SK-N-SH (cell line): ENCODE measurements at regions not wholly inside any gene's neighbourhood (a gene's known extent, or its start where the extent isn't known, plus 50 kb on each side); places are given as distances from the start of the nearest gene placed in this dataset.

ENCODE experiments used
- CTCF ChIA-PET: fragments of 300-600, 350-600 bp; formaldehyde crosslinking; extraction: SDS; loops from one replicate; lab custom pipeline; 2021; lab: Yijun Ruan, JAX
- POLR2A ChIA-PET: fragments of 350-600 bp; sonication (Branson Sonifier 250); formaldehyde crosslinking; extraction: SDS; loops from one replicate; lab custom pipeline; 2020; ENCODE audit warnings: antibody characterized with exemption, inconsistent platforms; lab: Yijun Ruan, JAX
- DNase-seq: peaks from one replicate; pipeline ENCODE4 v3.0.0; 2012
- H2AFZ ChIP-seq: fragments of 200-600 bp; sonication (generic); 2 replicates; pipeline ENCODE4 v1.8.1; 2016; ENCODE audit warnings: antibody characterized with exemption, mild to moderate bottlenecking, low read depth
- H3F3A ChIP-seq: fragments of 200-600 bp; sonication (generic); replicated peaks from 2 replicates; pipeline ENCODE3; 2016; ENCODE audit warnings: antibody characterized with exemption, mild to moderate bottlenecking; ENCODE audit not compliant: insufficient read depth
- H3K27ac ChIP-seq, 2 experiments: fragments of 200-500 bp in 1 of 2; fragments of 200-600 bp in 1 of 2; sonication (Bioruptor generic) in 1 of 2; sonication (generic), shearing (Covaris generic) in 1 of 2; 2 replicates each; pipeline versions ENCODE4 v1.5.1 to v1.6.1; 2014 to 2016; ENCODE audit warnings: low read depth in 2 of 2, inconsistent platforms in 1 of 2, low read length in 1 of 2, mild to moderate bottlenecking in 1 of 2, mixed read lengths in 1 of 2
- H3K27me3 ChIP-seq: fragments of 200-600 bp; sonication (generic), shearing (Covaris generic); 2 replicates; pipeline ENCODE4 v1.6.1; 2016; ENCODE audit warnings: mixed run types; ENCODE audit not compliant: insufficient read depth
- H3K36me3 ChIP-seq, 2 experiments: fragments of 200-500 bp in 1 of 2; fragments of 200-600 bp in 1 of 2; sonication (Bioruptor generic) in 1 of 2; sonication (generic) in 1 of 2; replicated peaks in 1 of 2; 2 replicates each; pipeline versions ENCODE3 to v1.5.1; 2014 to 2016; ENCODE audit warnings: low read length in 1 of 2, mild to moderate bottlenecking in 1 of 2; ENCODE audit not compliant: insufficient read depth in 2 of 2, control insufficient read depth in 1 of 2
- H3K4me1 ChIP-seq, 2 experiments: fragments of 200-500 bp in 1 of 2; fragments of 200-600 bp in 1 of 2; sonication (Bioruptor generic) in 1 of 2; sonication (generic), shearing (Covaris generic) in 1 of 2; 2 replicates each; pipeline versions ENCODE4 v1.5.1 to v1.6.1; 2014 to 2016; ENCODE audit warnings: low read depth in 1 of 2, low read length in 1 of 2, mixed run types in 1 of 2; ENCODE audit not compliant: insufficient read depth in 2 of 2, control insufficient read depth in 1 of 2
- H3K4me2 ChIP-seq: fragments of 200-600 bp; sonication (generic), shearing (Covaris generic); 2 replicates; pipeline ENCODE4 v1.6.1; 2017; ENCODE audit warnings: mixed run types
- H3K4me3 ChIP-seq, 2 experiments: fragments of 200-500 bp in 1 of 2; fragments of 200-600 bp in 1 of 2; sonication (Bioruptor generic) in 1 of 2; sonication (generic), shearing (Covaris generic) in 1 of 2; 2 replicates each; pipeline versions ENCODE4 v1.5.1 to v1.8.1; 2014 to 2016; ENCODE audit warnings: low read depth in 2 of 2, inconsistent platforms in 1 of 2, low read length in 1 of 2, mild to moderate bottlenecking in 1 of 2, mixed read lengths in 1 of 2, moderate library complexity in 1 of 2
- H3K79me2 ChIP-seq: fragments of 200-600 bp; sonication (generic); 2 replicates; pipeline ENCODE4 v1.8.1; 2017; ENCODE audit warnings: mild to moderate bottlenecking; ENCODE audit not compliant: insufficient read depth
- H3K9ac ChIP-seq: fragments of 200-600 bp; sonication (generic); 2 replicates; pipeline ENCODE4 v1.6.1; 2017; ENCODE audit warnings: mixed run types
- H3K9me2 ChIP-seq: fragments of 200-600 bp; sonication (generic); 2 replicates; pipeline ENCODE4 v1.6.1; 2017; ENCODE audit warnings: mixed run types
- H3K9me3 ChIP-seq: fragments of 200-600 bp; sonication (generic); 2 replicates; pipeline ENCODE4 v1.6.1; 2017; ENCODE audit warnings: mixed run types, mild to moderate bottlenecking, moderate library complexity
- H4K20me1 ChIP-seq: fragments of 200-600 bp; sonication (generic); 2 replicates; pipeline ENCODE4 v1.6.1; 2017; ENCODE audit warnings: mild to moderate bottlenecking, mixed run types; ENCODE audit not compliant: insufficient read depth
- CHD2 ChIP-seq: fragments of 150-350 bp; IDR thresholded peaks from 2 replicates; pipeline ENCODE4 v1.6.1; 2018; ENCODE audit warnings: low read length; ENCODE audit not compliant: partially characterized antibody
- CTCF ChIP-seq: fragments of 200-600 bp; sonication (generic); IDR thresholded peaks from 2 replicates; pipeline ENCODE4 v1.6.1; 2017; ENCODE audit warnings: antibody characterized with exemption, mild to moderate bottlenecking, moderate library complexity
- ELF1 ChIP-seq: IDR thresholded peaks from 2 replicates; pipeline ENCODE4 v1.4.0; 2012
- EP300 ChIP-seq, 2 experiments: IDR thresholded peaks; 2 replicates each; pipeline versions ENCODE4 v1.4.0 to v1.6.1; 2012; ENCODE audit warnings: borderline replicate concordance in 1 of 2, low read depth in 1 of 2, low read length in 1 of 2
- FOXM1 ChIP-seq: IDR thresholded peaks from 2 replicates; pipeline ENCODE4 v1.4.0; 2012; ENCODE audit warnings: low read depth, mild to moderate bottlenecking
- IRF3 ChIP-seq: fragments of 150-350 bp; IDR thresholded peaks from 2 replicates; pipeline ENCODE4 v1.6.1; 2016; ENCODE audit warnings: mild to moderate bottlenecking, low read depth, low read length
- MAX ChIP-seq: IDR thresholded peaks from 2 replicates; pipeline ENCODE4 v1.4.0; 2012; ENCODE audit warnings: low read depth
- MEF2A ChIP-seq: IDR thresholded peaks from 2 replicates; pipeline ENCODE4 v1.4.0; 2012; ENCODE audit warnings: low read depth, borderline replicate concordance
- POLR2AphosphoS5 ChIP-seq: IDR thresholded peaks from 2 replicates; pipeline ENCODE4 v1.6.1; 2012; ENCODE audit warnings: low read depth, low read length
- SIN3A ChIP-seq: IDR thresholded peaks from 2 replicates; pipeline ENCODE4 v1.6.1; 2012; ENCODE audit warnings: low read depth, mild to moderate bottlenecking, low read length, moderate library complexity, borderline replicate concordance
- TCF12 ChIP-seq: IDR thresholded peaks from 2 replicates; pipeline ENCODE4 v1.4.0; 2012
- TEAD4 ChIP-seq: IDR thresholded peaks from 2 replicates; pipeline ENCODE4 v1.4.0; 2012; ENCODE audit warnings: mild to moderate bottlenecking, borderline replicate concordance; ENCODE audit not compliant: insufficient read depth
- USF1 ChIP-seq: IDR thresholded peaks from 2 replicates; pipeline ENCODE4 v1.4.0; 2012; ENCODE audit warnings: low read depth, borderline replicate concordance
- ZBTB33 ChIP-seq: IDR thresholded peaks from 2 replicates; pipeline ENCODE4 v1.4.0; 2012; ENCODE audit warnings: low read depth, borderline replicate concordance
- WGBS: methylation state at CpG from one replicate; pipeline ENCODE4 v1.1.6; 2017; ENCODE audit warnings: low lambda C conversion rate; 5-methylcytosine and 5-hydroxymethylcytosine counted together

GRCh38 chrX:1720836-1721235, 106.0 kb downstream of the ASMT start:
- CTCF ChIA-PET: no interaction called here
- Histone ChIP-seq H4K20me1 (no peaks in the 10 kb centered on the region), H3F3A (peaks cover 10% of the 10 kb centered on the region), H3K4me3 (no peak overlapping the region), H3K27ac (peak overlapping the region in 1 of 2 experiments; percentile 80; a peak in 2 of 4 replicates), H3K27me3 (no peaks in the 10 kb centered on the region), H2AFZ (peak overlapping the region; percentile 61; the same call in 1 of the 2 replicates), H3K9me3 (no peaks in the 10 kb centered on the region), H3K9ac (no peak overlapping the region), H3K9me2 (no peaks in the 10 kb centered on the region), H3K79me2 (no peaks in the 10 kb centered on the region; the same call in 1 of the 2 replicates), H3K4me2 (0 out of 2 replicates have a peak overlapping the region, but pooled peaks have one; percentile 11), H3K4me1 (no peaks in the 10 kb centered on the region), H3K36me3 (no peaks in the 10 kb centered on the region)
- no peak for DNase-seq
- 18% methylated on average over 3 of the region's 3 CpGs for WGBS
- no peak for TF ChIP-seq MAX
- no peak for TF ChIP-seq EP300 (IDR thresholded peaks at IDR 0.05; ENCODE audit: borderline replicate concordance in 1 of 2, low read depth in 1 of 2, low read length in 1 of 2)
- TF ChIP-seq CTCF: no peak
- TF ChIP-seq ELF1: no peak
- no peak for TF ChIP-seq FOXM1
- no peak for TF ChIP-seq POLR2AphosphoS5
- POLR2A ChIA-PET: no interaction called here

- Histone ChIP-seq H3K36me3 (no peaks in the 10 kb centered on the region), H3K79me2 (no peaks in the 10 kb centered on the region), H3F3A (peaks cover 13% of the 10 kb centered on the region), H3K27ac (no peak overlapping the region), H3K4me1 (no peaks in the 10 kb centered on the region), H3K9ac (no peak overlapping the region), H3K27me3 (no peaks in the 10 kb centered on the region), H3K4me3 (no peak overlapping the region), H3K9me3 (no peaks in the 10 kb centered on the region), H3K4me2 (no peak overlapping the region), H2AFZ (no peak overlapping the region), H3K9me2 (no peaks in the 10 kb centered on the region), H4K20me1 (no peaks in the 10 kb centered on the region)
- ChIA-PET POLR2A (no interaction called here), CTCF (no interaction called here)
- 27% methylated on average over 7 of the region's 8 CpGs for WGBS
- TF ChIP-seq USF1: no peak
- no peak for TF ChIP-seq MEF2A
- TF ChIP-seq TEAD4: no peak
- DNase-seq: no peak
Observed at GRCh38 chrX:1725472-1725871, 110.6 kb downstream of the ASMT start.

- H3K36me3 ChIP-seq: no peaks in the 10 kb centered on the region
- no peak overlapping the region for H3K4me3 ChIP-seq
- peak overlapping the region in 1 of 2 experiments; percentile 77; a peak in 2 of 4 replicates for H3K27ac ChIP-seq
- H3K27me3 ChIP-seq: no peaks in the 10 kb centered on the region
- peak overlapping the region; percentile 65 for H3K4me2 ChIP-seq
- no peaks in the 10 kb centered on the region for H3K9me2 ChIP-seq
- H3K9me3 ChIP-seq: no peaks in the 10 kb centered on the region
- H4K20me1 ChIP-seq: no peaks in the 10 kb centered on the region
- no peaks in the 10 kb centered on the region for H3K79me2 ChIP-seq
- H2AFZ ChIP-seq: no peak overlapping the region
- DNase-seq: no peak
- 6% methylated on average over 7 of the region's 11 CpGs for WGBS
- no peaks in the 10 kb centered on the region for H3K4me1 ChIP-seq
- ChIA-PET CTCF (no interaction called here), POLR2A (no interaction called here)
- H3F3A ChIP-seq: peaks cover 8% of the 10 kb centered on the region
- H3K9ac ChIP-seq: no peak overlapping the region
- TF ChIP-seq EP300 (IDR thresholded peaks at IDR 0.05; ENCODE audit: borderline replicate concordance in 1 of 2, low read depth in 1 of 2, low read length in 1 of 2) (peak in 1 of 2 experiments; percentile 32; a peak in 1 of 4 replicates), SIN3A (no peak), MEF2A (no peak), POLR2AphosphoS5 (peak; percentile 38; the same call in 1 of the 2 replicates), TCF12 (peak; percentile 68; the same call in 1 of the 2 replicates), ZBTB33 (peak; percentile 33; the same call in 1 of the 2 replicates), IRF3 (no peak), MAX (peak; percentile 89), CHD2 (no peak)
Observed at GRCh38 chrX:1727531-1728027, 112.7 kb downstream of the ASMT start.
